ENCODE measurements at regions not wholly inside any gene's neighbourhood (a gene's known extent, or its start where the extent isn't known, plus 50 kb on each side); places are given as distances from the start of the nearest gene placed in this dataset.

- in situ Hi-C loops (cut with MboI): no loop called here
- no peaks in the 10 kb centered on the region for H4K20me1 ChIP-seq (replicated peaks; ENCODE audit: control insufficient read depth, insufficient read depth, low read length)
- ATAC-seq (no peak), FAIRE-seq (no peak), DNase-seq (ENCODE audit: extremely low read depth in 1 of 4, low spot score in 3 of 4) (no peak)
- 13% methylated on average over 4 of the region's 4 CpGs for WGBS (ENCODE audit: insufficient coverage, low coverage, missing lambda C conversion rate)
- BruUV-seq (replicated peaks): no TSS peak
- H3K4me1 ChIP-seq (replicated peaks in 1 of 2; ENCODE audit: control insufficient read depth in 2 of 2, insufficient read depth in 2 of 2, low read length in 2 of 2): no peaks in the 10 kb centered on the region
- H3K9me3 ChIP-seq (replicated peaks; ENCODE audit: control insufficient read depth, insufficient read depth, low read depth, low read length): no peaks in the 10 kb centered on the region
- H3K9ac ChIP-seq (ENCODE audit: insufficient read depth in 1 of 2, low read depth in 2 of 2, low read length in 2 of 2): no peak overlapping the region
- ChIA-PET CTCF (ENCODE audit: low intra/inter-chr PET ratio) (no interaction called here), POLR2A (no interaction called here)
- H3K27me3 ChIP-seq (ENCODE audit: control insufficient read depth in 2 of 2, insufficient read depth in 2 of 2, low read length in 2 of 2): no peaks in the 10 kb centered on the region
- no peak overlapping the region for H3K4me3 ChIP-seq
- no peak for TF ChIP-seq XRCC5 (IDR thresholded peaks at IDR 0.05; ENCODE audit: low read depth, low read length)
- TF ChIP-seq SMARCA4 (IDR thresholded peaks at IDR 0.05): no peak
- no peak for TF ChIP-seq FOXJ2 (tag; IDR thresholded peaks at IDR 0.05)
- TF ChIP-seq PHF20 (IDR thresholded peaks at IDR 0.05; ENCODE audit: partially characterized antibody): no peak
- no peak for TF ChIP-seq RCOR1 (IDR thresholded peaks at IDR 0.05; ENCODE audit: borderline replicate concordance in 1 of 2, low read depth in 2 of 2, low read length in 2 of 2)
- TF ChIP-seq RBM25 (IDR thresholded peaks at IDR 0.05; ENCODE audit: low read depth, low read length, severe bottlenecking): no peak
- TF ChIP-seq ZNF707 (CRISPR knock-in tag; conservative IDR thresholded peaks at IDR 0.05): no peak
- TF ChIP-seq TBP (optimal IDR thresholded peaks at IDR 0.05; ENCODE audit: low read depth, low read length): no peak
- TF ChIP-seq ZMIZ1 (IDR thresholded peaks at IDR 0.05; ENCODE audit: low read depth in 2 of 2, low read length in 2 of 2): no peak
- TF ChIP-seq NR2C2 (CRISPR knock-in tag; IDR thresholded peaks at IDR 0.05): no peak
- TF ChIP-seq NR2C2 (tag; IDR thresholded peaks at IDR 0.05): no peak
- H2AFZ ChIP-seq (ENCODE audit: low read depth, low read length): no peak overlapping the region
- H3K36me3 ChIP-seq (ENCODE audit: control insufficient read depth, insufficient read depth, low read length): no peaks in the 10 kb centered on the region
- intact Hi-C loops (cut with micrococcal nuclease): no loop called here
- H3K9me1 ChIP-seq (ENCODE audit: control insufficient read depth, insufficient read depth, low read length): no peaks in the 10 kb centered on the region
- no peak overlapping the region for H3K27ac ChIP-seq (ENCODE audit: extremely low read depth, low read depth, low read length)
- no peaks in the 10 kb centered on the region for H3K79me2 ChIP-seq (ENCODE audit: control insufficient read depth, insufficient read depth, low read length)
- no peak overlapping the region for H3K4me2 ChIP-seq (ENCODE audit: insufficient read depth, low read length)
These were observed 1095.2 kb upstream of the EDIL3 start for GRCh38 chr5:85479849-85480248.
